Smooth muscle cell (in vitro differentiated cells): ENCODE measurements at regions not wholly inside any gene's neighbourhood (a gene's known extent, or its start where the extent isn't known, plus 50 kb on each side); places are given as distances from the start of the nearest gene placed in this dataset.

Experiments used
- DNase-seq: peaks from one replicate; lab custom pipeline; 2025; ENCODE audit not compliant: unreplicated experiment; lab: John Stamatoyannopoulos, UW
- H2AFZ ChIP-seq: fragments of 200-600 bp; sonication (generic); 2 replicates; pipeline ENCODE4 v1.6.0; 2016; ENCODE audit warnings: antibody characterized with exemption, low read depth, mild to moderate bottlenecking
- H3F3A ChIP-seq: fragments of 200-600 bp; sonication (generic); 2 replicates; pipeline ENCODE4 v1.6.0; 2017; ENCODE audit warnings: antibody characterized with exemption, low read depth
- H3K27ac ChIP-seq: fragments of 200-600 bp; sonication (generic); 2 replicates; pipeline ENCODE4 v1.5.1; 2016; ENCODE audit warnings: low read depth, mild to moderate bottlenecking
- H3K27me3 ChIP-seq: fragments of 200-600 bp; sonication (generic); 2 replicates; pipeline ENCODE4 v1.6.1; 2016; ENCODE audit warnings: low read depth, mild to moderate bottlenecking
- H3K36me3 ChIP-seq: fragments of 200-600 bp; sonication (generic); 2 replicates; pipeline ENCODE4 v1.5.1; 2016; ENCODE audit warnings: low read depth
- H3K4me1 ChIP-seq: fragments of 200-600 bp; sonication (generic); 2 replicates; pipeline ENCODE4 v1.5.1; 2016; ENCODE audit warnings: low read depth
- H3K4me2 ChIP-seq: fragments of 200-600 bp; sonication (generic); 2 replicates; pipeline ENCODE4 v1.6.0; 2016; ENCODE audit warnings: mild to moderate bottlenecking
- H3K4me3 ChIP-seq: fragments of 200-600 bp; sonication (generic); 2 replicates; pipeline ENCODE4 v1.5.1; 2016; ENCODE audit warnings: mild to moderate bottlenecking
- H3K79me2 ChIP-seq: fragments of 200-600 bp; sonication (generic); 2 replicates; pipeline ENCODE4 v1.6.0; 2016; ENCODE audit warnings: low read depth, mild to moderate bottlenecking
- H3K9ac ChIP-seq: fragments of 200-600 bp; sonication (generic); 2 replicates; pipeline ENCODE4 v1.6.0; 2016; ENCODE audit warnings: low read depth
- H3K9me3 ChIP-seq: fragments of 200-600 bp; sonication (generic); replicated peaks from 2 replicates; pipeline ENCODE4 v1.5.1; 2016; ENCODE audit warnings: low read depth
- H4K20me1 ChIP-seq: fragments of 200-600 bp; sonication (generic); 2 replicates; pipeline ENCODE4 v1.6.0; 2016; ENCODE audit warnings: low read depth
- CTCF ChIP-seq: fragments of 200-600 bp; sonication (generic); IDR thresholded peaks from 2 replicates; pipeline ENCODE4 v1.5.1; 2017; ENCODE audit warnings: borderline replicate concordance, mild to moderate bottlenecking, antibody characterized with exemption; ENCODE audit not compliant: insufficient read depth, poor library complexity, severe bottlenecking
- WGBS: methylation state at CpG from one replicate; pipeline ENCODE4 v1.1.7; 2016; ENCODE audit warnings: low lambda C conversion rate; 5-methylcytosine and 5-hydroxymethylcytosine counted together

GRCh38 chr5:92496545-92496944, 1084.5 kb downstream of the NR2F1-AS1 start:
- no peaks in the 10 kb centered on the region for H3K36me3 ChIP-seq
- no peak overlapping the region for H2AFZ ChIP-seq
- H3K27ac ChIP-seq = no peak overlapping the region
- H3K4me3 ChIP-seq = no peak overlapping the region
- no peaks in the 10 kb centered on the region for H3K79me2 ChIP-seq
- DNase-seq = no peak
- no peaks in the 10 kb centered on the region for H3K4me1 ChIP-seq
- no peaks in the 10 kb centered on the region for H3F3A ChIP-seq
- no peaks in the 10 kb centered on the region for H4K20me1 ChIP-seq
- no peaks in the 10 kb centered on the region for H3K9me3 ChIP-seq
- no peak overlapping the region for H3K9ac ChIP-seq
- no peak for TF ChIP-seq CTCF
- H3K27me3 ChIP-seq = no peaks in the 10 kb centered on the region
- no peak overlapping the region for H3K4me2 ChIP-seq

- Histone ChIP-seq H3K27ac (no peak overlapping the region), H3K9ac (no peak overlapping the region), H3F3A (no peaks in the 10 kb centered on the region), H3K36me3 (no peaks in the 10 kb centered on the region), H3K4me2 (no peak overlapping the region), H2AFZ (no peak overlapping the region), H3K9me3 (no peaks in the 10 kb centered on the region), H3K4me1 (no peaks in the 10 kb centered on the region), H4K20me1 (no peaks in the 10 kb centered on the region), H3K4me3 (no peak overlapping the region), H3K27me3 (no peaks in the 10 kb centered on the region), H3K79me2 (no peaks in the 10 kb centered on the region)
- 89% methylated on average over 5 of the region's 5 CpGs for WGBS
- no peak for DNase-seq
- no peak for TF ChIP-seq CTCF
These were observed 1086.5 kb downstream of the NR2F1-AS1 start for GRCh38 chr5:92494508-92494907.

- TF ChIP-seq CTCF = no peak
- Histone ChIP-seq H3F3A (no peaks in the 10 kb centered on the region), H3K9me3 (no peaks in the 10 kb centered on the region), H3K27ac (no peak overlapping the region), H3K9ac (no peak overlapping the region), H4K20me1 (no peaks in the 10 kb centered on the region), H2AFZ (no peak overlapping the region), H3K4me3 (no peak overlapping the region), H3K79me2 (no peaks in the 10 kb centered on the region), H3K27me3 (no peaks in the 10 kb centered on the region), H3K36me3 (no peaks in the 10 kb centered on the region), H3K4me2 (no peak overlapping the region), H3K4me1 (no peaks in the 10 kb centered on the region)
- WGBS = 53% methylated on average over 3 of the region's 3 CpGs
- no peak for DNase-seq
These were observed 1088.1 kb downstream of the NR2F1-AS1 start for GRCh38 chr5:92492908-92493307.

- TF ChIP-seq CTCF = no peak
- Histone ChIP-seq H3K36me3 (no peaks in the 10 kb centered on the region), H3K4me1 (no peaks in the 10 kb centered on the region), H3K27me3 (no peaks in the 10 kb centered on the region), H3K4me3 (no peak overlapping the region), H3K9me3 (no peaks in the 10 kb centered on the region), H3K9ac (no peak overlapping the region), H2AFZ (no peak overlapping the region), H3F3A (no peaks in the 10 kb centered on the region), H3K79me2 (no peaks in the 10 kb centered on the region), H4K20me1 (no peaks in the 10 kb centered on the region), H3K27ac (no peak overlapping the region), H3K4me2 (no peak overlapping the region)
- no peak for DNase-seq
These were observed 1096.5 kb downstream of the NR2F1-AS1 start for GRCh38 chr5:92484484-92484883.
